Tibial nerve (tissue), 3 donors: ENCODE measurements at regions not wholly inside any gene's neighbourhood (a gene's known extent, or its start where the extent isn't known, plus 50 kb on each side); places are given as distances from the start of the nearest gene placed in this dataset.

Experiments used
- POLR2A ChIP-seq, 2 donors: fragments of 450-650 bp; IDR thresholded peaks; one replicate each; pipeline ENCODE4 v1.6.1; 2017; ENCODE audit warnings: antibody characterized with exemption in 2 of 2, mild to moderate bottlenecking in 2 of 2, moderate library complexity in 2 of 2
- TF ChIP-seq, protein P1 (sequence below), 5 experiments: fragments of 200-600 bp in 3 of 5; fragments of 450-650 bp in 2 of 5; sonication (generic) in 3 of 5; IDR thresholded peaks; one replicate each; pipeline ENCODE4 v1.5.1; 2016 to 2019; ENCODE audit warnings: antibody characterized with exemption in 5 of 5, mild to moderate bottlenecking in 3 of 5, moderate library complexity in 2 of 5

DNA sequence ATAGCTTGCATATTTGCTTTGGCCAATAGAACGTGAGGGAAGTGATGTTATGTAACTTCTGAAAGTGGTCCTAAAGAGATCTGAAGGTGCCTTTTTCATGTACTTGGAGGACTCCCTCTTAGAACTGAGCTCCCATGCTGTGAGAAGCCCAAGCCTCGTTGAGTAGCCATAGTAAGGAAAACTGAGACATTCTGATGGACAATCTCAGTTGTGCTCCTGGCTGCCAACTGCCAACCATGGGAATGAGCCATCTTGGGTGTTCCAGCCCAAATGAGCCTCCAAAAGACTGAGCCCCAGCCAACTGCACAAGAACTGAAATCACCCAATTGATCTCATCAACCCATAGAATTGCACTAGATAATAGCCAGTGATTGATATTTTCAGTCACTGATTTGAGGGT, 106.7 kb downstream of the MRPL39 start:
- TF ChIP-seq, protein P1, sequence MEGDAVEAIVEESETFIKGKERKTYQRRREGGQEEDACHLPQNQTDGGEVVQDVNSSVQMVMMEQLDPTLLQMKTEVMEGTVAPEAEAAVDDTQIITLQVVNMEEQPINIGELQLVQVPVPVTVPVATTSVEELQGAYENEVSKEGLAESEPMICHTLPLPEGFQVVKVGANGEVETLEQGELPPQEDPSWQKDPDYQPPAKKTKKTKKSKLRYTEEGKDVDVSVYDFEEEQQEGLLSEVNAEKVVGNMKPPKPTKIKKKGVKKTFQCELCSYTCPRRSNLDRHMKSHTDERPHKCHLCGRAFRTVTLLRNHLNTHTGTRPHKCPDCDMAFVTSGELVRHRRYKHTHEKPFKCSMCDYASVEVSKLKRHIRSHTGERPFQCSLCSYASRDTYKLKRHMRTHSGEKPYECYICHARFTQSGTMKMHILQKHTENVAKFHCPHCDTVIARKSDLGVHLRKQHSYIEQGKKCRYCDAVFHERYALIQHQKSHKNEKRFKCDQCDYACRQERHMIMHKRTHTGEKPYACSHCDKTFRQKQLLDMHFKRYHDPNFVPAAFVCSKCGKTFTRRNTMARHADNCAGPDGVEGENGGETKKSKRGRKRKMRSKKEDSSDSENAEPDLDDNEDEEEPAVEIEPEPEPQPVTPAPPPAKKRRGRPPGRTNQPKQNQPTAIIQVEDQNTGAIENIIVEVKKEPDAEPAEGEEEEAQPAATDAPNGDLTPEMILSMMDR (IDR thresholded peaks at IDR 0.05): no peak
- TF ChIP-seq POLR2A (IDR thresholded peaks at IDR 0.05): no peak
